Endothelial cell of umbilical vein (primary cell): ENCODE measurements at regions not wholly inside any gene's neighbourhood (a gene's known extent, or its start where the extent isn't known, plus 50 kb on each side); places are given as distances from the start of the nearest gene placed in this dataset.
"Not testable (repeated sequence)": the region's sequence is repeated elsewhere in the genome, so short reads cannot be mapped to it uniquely, and the experiment has no call there.

Experiments
- BruUV-seq: library from RNA; stranded (reverse); fragments of 400-500 nt; replicated peaks from 2 replicates; lab custom pipeline; 2021; lab: Mats Ljungman, UMichigan
- CTCF ChIA-PET: fragments of 300-600, 350-600 bp; sonication (Branson Sonifier 250); formaldehyde crosslinking; loops from one replicate; lab custom pipeline; 2021; ENCODE audit warnings: antibody characterized with exemption, inconsistent platforms; lab: Charles Lee
- POLR2A ChIA-PET: fragments of 300-600, 350-600 bp; sonication (Branson Sonifier 250); formaldehyde crosslinking; loops from one replicate; lab custom pipeline; 2021; ENCODE audit warnings: antibody characterized with exemption, inconsistent platforms; lab: Charles Lee
- DNase-seq: peaks from one replicate; pipeline ENCODE4 v3.0.0-alpha.2; 2011; ENCODE audit warnings: low read depth, low spot score
- FAIRE-seq: peaks from 2 replicates; lab custom pipeline; 2011; peaks lifted over from hg19 to GRCh38; lab: Jason Lieb, UNC
- H2AFZ ChIP-seq: 2 replicates; pipeline ENCODE4 v1.6.0; 2012; ENCODE audit warnings: low read depth, low read length, control low read depth, inconsistent platforms
- H3K27ac ChIP-seq: 2 replicates; pipeline ENCODE4 v1.5.1; 2011; ENCODE audit warnings: low read depth, mild to moderate bottlenecking, control low read depth, low read length, moderate library complexity; ENCODE audit not compliant: insufficient read depth
- H3K27me3 ChIP-seq, 2 experiments: 2 replicates each; pipeline versions ENCODE4 v1.6.0 to v1.6.1; 2011; ENCODE audit warnings: low read length in 2 of 2, mixed read lengths in 1 of 2; ENCODE audit not compliant: control insufficient read depth in 2 of 2, insufficient read depth in 2 of 2
- H3K36me3 ChIP-seq, 2 experiments: 2 replicates in 1 of 2; 3 replicates in 1 of 2; pipeline ENCODE4 v1.5.1; 2011; ENCODE audit warnings: low read length in 2 of 2, mild to moderate bottlenecking in 1 of 2, moderate library complexity in 1 of 2; ENCODE audit not compliant: control insufficient read depth in 2 of 2, insufficient read depth in 2 of 2; ENCODE audit errors: extremely low read depth in 1 of 2
- H3K4me1 ChIP-seq: 3 replicates; pipeline ENCODE4 v1.5.1; 2011; ENCODE audit warnings: mild to moderate bottlenecking, low read length; ENCODE audit not compliant: control insufficient read depth, insufficient read depth; ENCODE audit errors: extremely low read depth
- H3K4me2 ChIP-seq: 2 replicates; pipeline ENCODE4 v1.6.1; 2011; ENCODE audit warnings: low read length, control low read depth, mixed read lengths; ENCODE audit not compliant: insufficient read depth
- H3K4me3 ChIP-seq, 3 experiments: fragments of 200-600 bp in 1 of 3; sonication (generic), shearing (Covaris generic) in 1 of 3; replicated peaks in 1 of 3; 2 replicates each; pipeline ENCODE4 v1.5.1; 2011 to 2016; ENCODE audit warnings: control low read depth in 3 of 3, low read length in 3 of 3, mild to moderate bottlenecking in 2 of 3, inconsistent platforms in 1 of 3, low read depth in 1 of 3, moderate library complexity in 1 of 3; ENCODE audit not compliant: insufficient read depth in 1 of 3
- H3K79me2 ChIP-seq: 2 replicates; pipeline ENCODE4 v1.6.0; 2012; ENCODE audit warnings: low read length, inconsistent platforms; ENCODE audit not compliant: control insufficient read depth, insufficient read depth
- H3K9ac ChIP-seq: replicated peaks from 2 replicates; pipeline ENCODE3; 2011; ENCODE audit warnings: low read length, control low read depth; ENCODE audit not compliant: insufficient read depth; ENCODE audit errors: extremely low read depth
- H3K9me1 ChIP-seq: replicated peaks from 3 replicates; pipeline ENCODE4 v1.6.0; 2011; ENCODE audit warnings: mild to moderate bottlenecking, low read length; ENCODE audit not compliant: control insufficient read depth, insufficient read depth; ENCODE audit errors: extremely low read depth
- H3K9me3 ChIP-seq: replicated peaks from 2 replicates; pipeline ENCODE4 v1.5.1; 2012; ENCODE audit warnings: low read length, inconsistent platforms; ENCODE audit not compliant: control insufficient read depth, insufficient read depth
- H4K20me1 ChIP-seq: replicated peaks from 2 replicates; pipeline ENCODE3; 2011; ENCODE audit warnings: mild to moderate bottlenecking, low read length; ENCODE audit not compliant: control insufficient read depth, insufficient read depth; ENCODE audit errors: extremely low read depth
- dilution Hi-C: fragments of 300-500 bp; cut with MboI; formaldehyde crosslinking; loops from one replicate; pipeline ENCODE4 v1.15.0; 2019; ENCODE audit warnings: low sequenced_read_pairs; ENCODE audit not compliant: extremely low pct_ligation_motif_present
- intact Hi-C: fragments of 100-400 bp; cut with micrococcal nuclease; formaldehyde crosslinking; loops from one replicate; pipeline ENCODE4 v1.10.0; 2022

GRCh38 chr2:242104202-242104956 lies 234.8 kb downstream of the RTP5 start:
- intact Hi-C loops, H3K36me3 ChIP-seq, BruUV-seq, H3K27me3 ChIP-seq, POLR2A ChIA-PET, H3K9me3 ChIP-seq, dilution Hi-C loops, H3K9me1 ChIP-seq, FAIRE-seq, H4K20me1 ChIP-seq, H3K27ac ChIP-seq, DNase-seq, H3K4me3 ChIP-seq, CTCF ChIA-PET, H3K4me2 ChIP-seq, H3K4me1 ChIP-seq, H3K9ac ChIP-seq, H2AFZ ChIP-seq, H3K79me2 ChIP-seq: not testable (repeated sequence)

GRCh38 chr2:242107065-242107464 lies 237.5 kb downstream of the RTP5 start:
- intact Hi-C loops, dilution Hi-C loops, FAIRE-seq: not testable (repeated sequence)

GRCh38 chr2:242108797-242109500 lies 239.4 kb downstream of the RTP5 start:
- DNase-seq, H3K27ac ChIP-seq, H3K4me3 ChIP-seq, dilution Hi-C loops, H3K4me2 ChIP-seq, H2AFZ ChIP-seq, H4K20me1 ChIP-seq, H3K9ac ChIP-seq, H3K79me2 ChIP-seq, H3K27me3 ChIP-seq, POLR2A ChIA-PET, H3K9me3 ChIP-seq, H3K9me1 ChIP-seq, intact Hi-C loops, BruUV-seq, H3K36me3 ChIP-seq, H3K4me1 ChIP-seq, FAIRE-seq, CTCF ChIA-PET: not testable (repeated sequence)

More at GRCh38 chr2:242107065-242107464, 237.5 kb downstream of the RTP5 start:
- DNase-seq, H3K27me3 ChIP-seq, H3K36me3 ChIP-seq, H2AFZ ChIP-seq, POLR2A ChIA-PET, H3K4me3 ChIP-seq, BruUV-seq, H4K20me1 ChIP-seq, H3K9me1 ChIP-seq, CTCF ChIA-PET, H3K9me3 ChIP-seq, H3K4me1 ChIP-seq, H3K4me2 ChIP-seq, H3K27ac ChIP-seq, H3K9ac ChIP-seq, H3K79me2 ChIP-seq: not testable (repeated sequence)

DNA sequence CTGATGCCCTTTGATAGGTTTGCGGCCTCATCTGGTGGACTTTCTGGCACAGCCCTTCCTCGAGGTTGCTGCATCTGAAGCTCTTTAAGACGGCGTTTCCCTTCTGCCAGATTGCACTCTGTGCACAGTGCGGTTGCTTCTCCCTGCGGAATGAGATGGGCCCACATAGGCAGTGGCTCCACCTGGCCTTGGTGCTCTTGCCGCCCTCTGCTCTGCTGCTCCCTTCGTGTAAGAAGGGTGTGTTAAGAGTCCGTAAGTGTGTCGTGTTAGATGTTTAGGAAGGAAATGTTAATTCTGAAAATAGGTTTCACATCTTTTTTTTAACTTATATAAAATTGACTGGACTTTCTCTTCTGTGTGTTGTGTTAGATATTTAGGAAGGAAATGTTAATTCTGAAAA lies 240.3 kb downstream of the RTP5 start:
- CTCF ChIA-PET, DNase-seq, H3K4me1 ChIP-seq, intact Hi-C loops, FAIRE-seq, H3K27me3 ChIP-seq, H3K79me2 ChIP-seq, BruUV-seq, H2AFZ ChIP-seq, dilution Hi-C loops, H3K36me3 ChIP-seq, H4K20me1 ChIP-seq, H3K27ac ChIP-seq, H3K4me3 ChIP-seq, H3K9me1 ChIP-seq, POLR2A ChIA-PET, H3K4me2 ChIP-seq, H3K9ac ChIP-seq, H3K9me3 ChIP-seq: not testable (repeated sequence)
